Transverse colon (tissue), 4 donors: ENCODE measurements at regions not wholly inside any gene's neighbourhood (a gene's known extent, or its start where the extent isn't known, plus 50 kb on each side); places are given as distances from the start of the nearest gene placed in this dataset.

Experiments
- DNase-seq: peaks from one replicate; pipeline ENCODE4 v3.0.0-alpha.2; 2019
- H3K27ac ChIP-seq, 4 donors: fragments of 200-600 bp; sonication (generic); 2 replicates each; pipeline ENCODE4 v1.5.1; 2016 to 2018; ENCODE audit warnings: inconsistent platforms in 4 of 4
- H3K27me3 ChIP-seq: fragments of 200-600 bp; sonication (generic); 2 replicates; pipeline ENCODE4 v1.5.1; 2017; ENCODE audit warnings: inconsistent platforms
- H3K36me3 ChIP-seq, 4 donors: fragments of 200-600 bp; sonication (generic); 2 replicates each; pipeline ENCODE4 v1.5.1; 2017 to 2019; ENCODE audit warnings: inconsistent platforms in 4 of 4
- H3K4me1 ChIP-seq, 4 donors: fragments of 200-600 bp; sonication (generic); 2 replicates each; pipeline ENCODE4 v1.5.1; 2017 to 2020; ENCODE audit warnings: inconsistent platforms in 4 of 4
- H3K4me3 ChIP-seq, 4 donors: fragments of 200-600 bp; sonication (generic); 1 replicate in 1 of 4; 2 replicates in 3 of 4; pipeline versions ENCODE4 v1.5.1 to v1.6.1; 2017 to 2019; ENCODE audit warnings: inconsistent platforms in 4 of 4
- H3K9me3 ChIP-seq, 2 donors: fragments of 200-600 bp; sonication (generic); 2 replicates each; pipeline ENCODE4 v1.5.1; 2017 to 2019; ENCODE audit warnings: inconsistent platforms in 2 of 2
- CTCF ChIP-seq, 5 experiments: fragments of 200-600 bp in 3 of 5; fragments of 450-650 bp in 2 of 5; sonication (generic) in 3 of 5; IDR thresholded peaks; 1 replicate in 2 of 5; 2 replicates in 3 of 5; pipeline ENCODE4 v1.5.1; 2016 to 2017; ENCODE audit warnings: antibody characterized with exemption in 5 of 5, inconsistent platforms in 3 of 5, mild to moderate bottlenecking in 2 of 5, moderate library complexity in 1 of 5
- EP300 ChIP-seq: sonication (generic); formaldehyde crosslinking; IDR thresholded peaks from one replicate; pipeline ENCODE4 v1.6.1; 2017; ENCODE audit warnings: antibody characterized with exemption, low read depth
- POLR2A ChIP-seq: fragments of 450-650 bp; IDR thresholded peaks from one replicate; pipeline ENCODE4 v1.6.1; 2016; ENCODE audit warnings: antibody characterized with exemption, mild to moderate bottlenecking, moderate library complexity
- POLR2AphosphoS5 ChIP-seq, 3 donors: sonication (generic); formaldehyde crosslinking; IDR thresholded peaks; one replicate each; pipeline ENCODE4 v1.6.1; 2016; ENCODE audit warnings: antibody characterized with exemption in 3 of 3
- WGBS, 2 donors: methylation state at CpG; one replicate each; pipeline ENCODE4 v1.1.5; 2018; ENCODE audit warnings: low coverage in 1 of 2; 5-methylcytosine and 5-hydroxymethylcytosine counted together
- in situ Hi-C, 4 donors: fragments of 200-750 bp; cut with MboI; loops; one replicate each; pipeline versions ENCODE4 v1.15.0 to v1.15.1; 2017; ENCODE audit warnings: low sequenced_read_pairs in 3 of 4, low pct_ligation_motif_present in 1 of 4, low pct_unique_long_range_greater_than_20kb in 1 of 4
- intact Hi-C: fragments of 100-400 bp; cut with DNase I; formaldehyde crosslinking; loops from one replicate; pipeline ENCODE4 v1.15.1; 2023; ENCODE audit warnings: low total_unique reads

- Histone ChIP-seq H3K4me3 (no peak overlapping the region), H3K9me3 (no peaks in the 10 kb centered on the region), H3K27ac (no peak overlapping the region), H3K27me3 (no peaks in the 10 kb centered on the region), H3K4me1 (no peaks in the 10 kb centered on the region), H3K36me3 (no peaks in the 10 kb centered on the region)
- TF ChIP-seq EP300 (no peak), POLR2AphosphoS5 (IDR thresholded peaks at IDR 0.05) (no peak), CTCF (IDR thresholded peaks at IDR 0.05) (no peak), POLR2A (no peak)
- intact Hi-C loops, result no loop called here
- in situ Hi-C loops, result no loop called here
- 80 to 84% methylated on average over 4 of the region's 4 CpGs for WGBS, 2 donors
- no peak for DNase-seq
Observed at GRCh38 chr7:81245353-81245752, 326.5 kb upstream of the SEMA3C start.

GRCh38 chr7:81244224-81244623, 325.4 kb upstream of the SEMA3C start:
- WGBS, 2 donors, result 92 to 93% methylated on average over 3 of the region's 3 CpGs
- no peaks in the 10 kb centered on the region for H3K4me1 ChIP-seq
- H3K9me3 ChIP-seq, result no peaks in the 10 kb centered on the region
- no peaks in the 10 kb centered on the region for H3K36me3 ChIP-seq
- TF ChIP-seq POLR2AphosphoS5 (IDR thresholded peaks at IDR 0.05), result no peak
- no peak for TF ChIP-seq EP300
- H3K27me3 ChIP-seq, result no peaks in the 10 kb centered on the region
- intact Hi-C loops, result no loop called here
- in situ Hi-C loops, result no loop called here
- no peak overlapping the region for H3K4me3 ChIP-seq
- no peak overlapping the region for H3K27ac ChIP-seq
- DNase-seq, result no peak

GRCh38 chr7:81236560-81236959, 317.7 kb upstream of the SEMA3C start:
- in situ Hi-C loops (no loop called here), intact Hi-C loops (no loop called here)
- 66 to 76% methylated on average over 2 of the region's 2 CpGs for WGBS, 2 donors
- Histone ChIP-seq H3K9me3 (no peaks in the 10 kb centered on the region), H3K27ac (no peak overlapping the region), H3K4me3 (no peak overlapping the region), H3K27me3 (no peaks in the 10 kb centered on the region), H3K4me1 (no peaks in the 10 kb centered on the region), H3K36me3 (no peaks in the 10 kb centered on the region)
- no peak for DNase-seq
- TF ChIP-seq CTCF (IDR thresholded peaks at IDR 0.05) (no peak), EP300 (no peak), POLR2AphosphoS5 (IDR thresholded peaks at IDR 0.05) (no peak), POLR2A (no peak)

GRCh38 chr7:81235997-81236396, 317.1 kb upstream of the SEMA3C start:
- no peak for DNase-seq
- no peak for TF ChIP-seq EP300
- TF ChIP-seq POLR2A, result no peak
- no peak for TF ChIP-seq POLR2AphosphoS5 (IDR thresholded peaks at IDR 0.05)
- TF ChIP-seq CTCF (IDR thresholded peaks at IDR 0.05), result no peak
- WGBS, 2 donors, result 89 to 94% methylated on average over 5 of the region's 5 CpGs

GRCh38 chr7:81234896-81235295, 316.0 kb upstream of the SEMA3C start:
- in situ Hi-C loops, result no loop called here
- DNase-seq, result no peak
- H3K27ac ChIP-seq, result no peak overlapping the region
- H3K4me1 ChIP-seq, result no peaks in the 10 kb centered on the region
- TF ChIP-seq EP300 (no peak), CTCF (IDR thresholded peaks at IDR 0.05) (no peak), POLR2A (no peak), POLR2AphosphoS5 (IDR thresholded peaks at IDR 0.05) (no peak)
- intact Hi-C loops, result no loop called here
- 62 to 63% methylated on average over 1 of the region's 1 CpG for WGBS, 2 donors
- H3K9me3 ChIP-seq, result no peaks in the 10 kb centered on the region
- no peaks in the 10 kb centered on the region for H3K27me3 ChIP-seq
- no peak overlapping the region for H3K4me3 ChIP-seq
- H3K36me3 ChIP-seq, result no peaks in the 10 kb centered on the region

More at GRCh38 chr7:81235997-81236396, 317.1 kb upstream of the SEMA3C start:
- Histone ChIP-seq H3K27me3 (no peaks in the 10 kb centered on the region), H3K36me3 (no peaks in the 10 kb centered on the region), H3K27ac (no peak overlapping the region), H3K4me3 (no peak overlapping the region), H3K4me1 (no peaks in the 10 kb centered on the region), H3K9me3 (no peaks in the 10 kb centered on the region)
- intact Hi-C loops (no loop called here), in situ Hi-C loops (no loop called here)
